ENCODE measurements at regions not wholly inside any gene's neighbourhood (a gene's known extent, or its start where the extent isn't known, plus 50 kb on each side); places are given as distances from the start of the nearest gene placed in this dataset.

- no peak for TF ChIP-seq CTCF (IDR thresholded peaks at IDR 0.05; ENCODE audit: insufficient read depth, low read depth, low read length)
- no peak for TF ChIP-seq EZH2 (IDR thresholded peaks at IDR 0.05; ENCODE audit: insufficient read depth, low read length)
Observed at GRCh38 chr6:153873541-153873940, 165.5 kb upstream of the OPRM1 start.
